Suprapubic skin (tissue), 4 donors: ENCODE measurements at regions not wholly inside any gene's neighbourhood (a gene's known extent, or its start where the extent isn't known, plus 50 kb on each side); places are given as distances from the start of the nearest gene placed in this dataset.

ENCODE experiments used
- EP300 ChIP-seq: sonication (generic); formaldehyde crosslinking; IDR thresholded peaks from one replicate; pipeline ENCODE4 v1.6.1; 2017; ENCODE audit warnings: antibody characterized with exemption
- POLR2A ChIP-seq, 2 donors: fragments of 450-650 bp; IDR thresholded peaks; one replicate each; pipeline ENCODE4 v1.6.1; 2017; ENCODE audit warnings: antibody characterized with exemption in 2 of 2, mild to moderate bottlenecking in 2 of 2, moderate library complexity in 2 of 2
- POLR2AphosphoS5 ChIP-seq, 3 donors: sonication (generic); formaldehyde crosslinking; IDR thresholded peaks; one replicate each; pipeline ENCODE4 v1.6.1; 2017; ENCODE audit warnings: antibody characterized with exemption in 3 of 3
- TF ChIP-seq, protein P1 (sequence below), 2 donors: fragments of 200-600 bp in 1 of 2; fragments of 450-650 bp in 1 of 2; sonication (generic) in 1 of 2; IDR thresholded peaks; one replicate each; pipeline ENCODE4 v1.5.1; 2016 to 2019; ENCODE audit warnings: antibody characterized with exemption in 2 of 2, mild to moderate bottlenecking in 1 of 2, moderate library complexity in 1 of 2

GRCh38 chr16:62967163-62967562 lies 930.9 kb upstream of the CDH8 start:
- TF ChIP-seq POLR2AphosphoS5 (IDR thresholded peaks at IDR 0.05) (no peak), POLR2A (IDR thresholded peaks at IDR 0.05) (no peak), EP300 (no peak)
- TF ChIP-seq, protein P1, sequence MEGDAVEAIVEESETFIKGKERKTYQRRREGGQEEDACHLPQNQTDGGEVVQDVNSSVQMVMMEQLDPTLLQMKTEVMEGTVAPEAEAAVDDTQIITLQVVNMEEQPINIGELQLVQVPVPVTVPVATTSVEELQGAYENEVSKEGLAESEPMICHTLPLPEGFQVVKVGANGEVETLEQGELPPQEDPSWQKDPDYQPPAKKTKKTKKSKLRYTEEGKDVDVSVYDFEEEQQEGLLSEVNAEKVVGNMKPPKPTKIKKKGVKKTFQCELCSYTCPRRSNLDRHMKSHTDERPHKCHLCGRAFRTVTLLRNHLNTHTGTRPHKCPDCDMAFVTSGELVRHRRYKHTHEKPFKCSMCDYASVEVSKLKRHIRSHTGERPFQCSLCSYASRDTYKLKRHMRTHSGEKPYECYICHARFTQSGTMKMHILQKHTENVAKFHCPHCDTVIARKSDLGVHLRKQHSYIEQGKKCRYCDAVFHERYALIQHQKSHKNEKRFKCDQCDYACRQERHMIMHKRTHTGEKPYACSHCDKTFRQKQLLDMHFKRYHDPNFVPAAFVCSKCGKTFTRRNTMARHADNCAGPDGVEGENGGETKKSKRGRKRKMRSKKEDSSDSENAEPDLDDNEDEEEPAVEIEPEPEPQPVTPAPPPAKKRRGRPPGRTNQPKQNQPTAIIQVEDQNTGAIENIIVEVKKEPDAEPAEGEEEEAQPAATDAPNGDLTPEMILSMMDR (IDR thresholded peaks at IDR 0.05), result no peak
